GM18867 (cell line): ENCODE measurements at regions not wholly inside any gene's neighbourhood (a gene's known extent, or its start where the extent isn't known, plus 50 kb on each side); places are given as distances from the start of the nearest gene placed in this dataset.
"Not testable (repeated sequence)": the region's sequence is repeated elsewhere in the genome, so short reads cannot be mapped to it uniquely, and the experiment has no call there.

ENCODE experiments used
- ATAC-seq: cut with Tn5 transposase; IDR thresholded peaks from one replicate; pipeline ENCODE4 v1.9.1; 2021; ENCODE audit warnings: mild to moderate bottlenecking, moderate library complexity; ENCODE audit not compliant: unreplicated experiment

GRCh38 chr3:103297502-103297901 is 862.7 kb downstream of the ZPLD1 start:
- not testable (repeated sequence) for ATAC-seq

DNA sequence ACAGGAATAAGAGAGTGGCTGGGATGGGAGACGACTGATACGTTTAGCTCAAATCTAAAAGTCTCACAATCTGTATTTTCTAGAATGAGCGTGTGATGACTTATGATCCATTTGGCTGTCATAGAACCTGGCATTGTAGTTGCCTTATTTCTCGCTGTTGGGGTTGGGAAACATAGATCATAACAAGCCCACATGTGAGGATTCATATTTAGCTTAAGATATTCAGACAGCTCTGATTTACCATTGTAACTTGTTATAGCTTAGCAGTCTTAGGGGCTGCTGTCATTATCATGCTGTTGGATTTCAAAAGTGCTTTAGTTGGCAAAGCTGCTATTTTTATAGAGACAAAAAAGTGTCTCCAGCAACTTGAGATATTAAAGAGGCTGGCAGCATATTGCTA is 871.3 kb downstream of the ZPLD1 start:
- no peak for ATAC-seq

- no peak for ATAC-seq
Observed at GRCh38 chr3:103308921-103309320, 874.1 kb downstream of the ZPLD1 start.

- ATAC-seq, result no peak
Observed at GRCh38 chr3:103319912-103320311, 885.1 kb downstream of the ZPLD1 start.

- no peak for ATAC-seq
Observed at GRCh38 chr3:103337179-103337845, 902.5 kb downstream of the ZPLD1 start.

DNA sequence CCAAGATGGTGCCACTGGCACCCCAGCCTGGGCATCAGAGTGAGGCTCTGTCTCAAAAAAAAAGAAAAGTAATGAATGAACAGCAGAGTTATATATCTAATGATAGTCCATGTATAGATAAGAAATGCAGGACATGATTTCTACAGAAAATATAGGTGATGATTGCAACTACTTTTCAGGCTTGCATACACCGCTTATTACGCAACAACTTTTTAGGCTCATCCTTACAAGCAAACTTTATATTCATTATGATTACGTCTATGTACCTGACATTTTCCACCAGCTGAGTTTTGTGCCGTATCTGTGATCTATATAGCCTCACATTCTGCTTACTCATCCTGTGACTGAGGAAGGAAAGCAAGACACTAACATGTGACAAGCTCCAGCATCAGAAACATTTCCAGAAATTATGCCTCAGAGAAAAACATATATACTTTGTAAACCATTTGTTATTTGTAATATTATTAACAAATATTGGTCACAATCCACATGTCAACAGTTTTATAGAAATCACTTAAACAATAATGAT is 906.3 kb downstream of the ZPLD1 start:
- no peak for ATAC-seq

DNA sequence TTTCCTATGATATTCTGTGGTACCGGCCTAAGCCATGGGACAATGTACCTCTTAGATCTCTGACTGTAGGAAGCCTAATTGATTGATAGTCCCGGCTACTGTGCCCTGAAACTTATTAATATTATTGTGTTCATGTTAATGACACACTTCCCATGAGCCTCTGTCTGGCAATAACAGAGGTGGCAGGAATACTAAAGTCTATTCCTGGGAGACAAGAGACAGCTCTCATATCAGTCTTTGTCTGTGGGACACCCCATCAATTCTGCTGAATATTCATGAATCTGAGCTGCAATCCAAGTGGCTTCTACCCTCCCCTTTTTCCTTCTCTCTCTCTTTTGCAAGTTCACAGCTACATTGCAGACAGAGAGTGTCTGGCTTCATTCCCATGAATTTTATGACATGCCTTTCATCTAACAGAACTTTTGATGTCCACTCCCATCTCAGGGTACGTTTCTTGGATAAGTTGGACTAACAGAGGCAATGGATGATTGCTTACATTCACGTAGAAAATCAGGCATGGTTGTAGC is 907.5 kb downstream of the ZPLD1 start:
- ATAC-seq, result no peak

DNA sequence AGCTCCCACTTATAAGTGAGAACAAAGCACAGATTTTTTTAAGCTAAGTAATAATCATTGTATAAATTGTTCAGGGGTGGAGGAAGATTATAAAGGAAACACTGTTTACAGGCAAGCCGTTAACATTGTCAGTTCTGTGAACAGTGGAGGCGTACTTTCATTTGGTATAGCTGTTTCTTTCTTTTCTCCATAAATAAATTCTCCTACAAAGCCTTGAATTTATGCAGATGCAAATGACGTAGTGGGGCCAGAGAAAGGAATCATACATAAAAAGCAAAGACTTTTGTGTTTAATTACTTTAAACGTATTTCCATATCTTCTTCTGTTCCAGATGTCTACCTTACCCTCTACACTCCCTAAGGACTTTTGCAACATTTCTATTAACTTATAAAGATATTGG is 914.9 kb downstream of the ZPLD1 start:
- no peak for ATAC-seq

GRCh38 chr3:103365467-103365866 is 930.7 kb downstream of the ZPLD1 start:
- ATAC-seq, result no peak

GRCh38 chr3:103367481-103367880 is 932.7 kb downstream of the ZPLD1 start:
- ATAC-seq, result no peak

DNA sequence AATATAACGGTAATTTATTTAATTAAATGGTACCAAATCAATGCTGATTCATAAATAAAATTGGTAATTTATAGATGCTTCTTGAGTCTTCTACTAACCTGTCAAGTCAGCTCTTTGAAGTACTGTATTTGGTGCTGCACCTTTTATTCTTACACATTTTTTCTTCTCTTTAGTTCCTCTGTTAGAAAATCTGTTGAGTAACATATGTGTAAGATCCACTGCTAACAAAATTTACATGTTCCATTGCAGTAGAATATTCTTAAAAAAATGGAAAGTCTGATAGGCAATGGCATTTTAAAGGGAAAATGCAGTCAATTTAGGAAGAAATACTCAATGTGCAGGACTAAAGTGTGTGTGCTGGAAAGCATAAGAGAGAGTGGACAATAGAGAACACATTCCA is 936.6 kb downstream of the ZPLD1 start:
- ATAC-seq, result no peak

GRCh38 chr3:103372031-103372430 is 937.2 kb downstream of the ZPLD1 start:
- no peak for ATAC-seq

DNA sequence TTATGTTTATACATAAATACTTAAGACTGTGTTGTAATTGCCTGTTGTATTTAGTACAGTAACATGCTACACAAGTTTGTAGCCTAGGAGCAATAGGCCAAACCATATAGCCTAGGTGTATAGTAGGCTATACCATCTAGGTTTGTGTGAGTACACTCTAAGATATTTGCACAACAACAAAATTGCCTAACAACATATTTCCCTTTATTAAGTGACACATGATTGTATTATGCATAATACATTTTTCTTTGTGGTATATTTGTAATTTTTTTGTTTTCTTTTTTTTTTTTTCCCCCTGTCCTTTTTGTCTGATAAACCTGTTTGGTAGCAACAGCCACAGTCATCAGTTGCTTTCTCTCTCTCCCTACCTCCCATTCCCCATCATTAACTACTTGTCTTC is 945.6 kb downstream of the ZPLD1 start:
- ATAC-seq, result no peak

GRCh38 chr3:103381296-103382079 is 946.7 kb downstream of the ZPLD1 start:
- ATAC-seq, result no peak

GRCh38 chr3:103385961-103386656 is 951.3 kb downstream of the ZPLD1 start:
- no peak for ATAC-seq

GRCh38 chr3:103388214-103388613 is 953.4 kb downstream of the ZPLD1 start:
- no peak for ATAC-seq

DNA sequence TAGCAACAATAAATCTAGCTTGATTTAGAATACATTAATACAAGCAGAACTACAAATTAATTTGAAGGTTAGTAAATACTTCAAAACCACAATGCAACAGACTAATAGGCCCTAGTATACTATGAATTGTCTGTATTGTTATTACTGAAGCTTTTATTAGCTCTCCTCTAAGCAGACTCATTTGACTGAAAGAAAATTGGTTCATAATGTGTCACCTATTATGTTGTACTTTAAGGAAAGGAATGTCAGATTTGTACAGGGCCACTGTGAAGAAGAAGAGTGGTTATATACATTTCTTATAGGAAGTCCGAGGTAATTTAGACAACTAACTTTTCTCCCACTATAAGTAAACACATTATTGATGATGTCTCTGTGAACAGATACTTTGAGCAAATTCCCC is 954.5 kb downstream of the ZPLD1 start:
- ATAC-seq, result no peak

DNA sequence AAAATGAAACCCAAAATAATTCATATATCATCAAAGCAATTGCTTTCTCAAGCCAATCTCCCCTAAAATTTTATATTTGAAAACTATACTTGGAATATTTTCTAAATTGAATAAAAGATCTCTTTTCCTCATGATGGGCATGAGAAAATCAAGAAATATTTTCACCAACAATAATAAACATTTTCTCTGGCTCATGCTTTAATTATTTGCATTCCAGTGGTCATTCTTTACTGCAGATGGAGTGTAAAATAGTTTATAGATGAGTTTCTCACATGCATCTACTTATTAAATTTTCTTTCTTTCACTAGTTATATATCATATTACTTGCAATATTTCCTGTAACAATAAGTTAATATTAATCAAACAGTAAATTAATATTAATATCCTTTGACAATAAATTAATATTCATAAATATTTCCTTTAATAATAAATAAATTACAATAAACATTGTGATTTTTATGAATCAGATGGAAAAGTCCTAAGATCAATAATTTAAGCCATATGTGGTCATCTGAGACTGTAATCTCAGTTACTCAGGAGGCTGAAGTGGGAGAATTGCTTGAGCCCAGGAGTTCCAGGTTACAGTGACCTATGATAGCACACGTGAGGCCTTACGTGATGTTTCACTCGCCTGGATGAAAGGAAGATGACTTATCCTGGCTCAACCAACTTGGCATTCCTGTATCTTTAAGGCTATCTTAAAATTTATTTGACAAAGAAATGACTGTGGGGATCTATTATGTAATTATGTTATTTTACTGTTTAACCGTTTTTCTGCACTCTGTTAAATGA is 958.8 kb downstream of the ZPLD1 start:
- ATAC-seq, result no peak

DNA sequence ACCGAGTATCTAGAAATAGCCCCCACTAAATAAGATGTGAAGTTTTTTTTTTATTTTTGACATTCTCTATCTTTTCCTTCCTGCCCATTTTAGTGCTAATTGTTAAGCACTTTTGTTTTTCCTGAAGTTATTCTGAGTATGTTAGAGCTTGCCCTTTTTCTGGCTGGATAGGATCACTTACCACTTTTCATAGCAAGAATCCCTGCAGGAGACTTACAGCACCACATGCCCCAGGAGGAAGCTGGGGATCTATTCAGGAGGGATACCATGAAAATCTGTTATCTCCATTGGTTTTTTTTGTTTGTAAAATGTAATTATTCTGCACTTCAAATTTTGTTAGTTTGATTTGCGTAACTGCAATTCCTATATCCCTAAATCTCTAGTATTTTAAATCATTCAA is 968.4 kb downstream of the ZPLD1 start:
- no peak for ATAC-seq

DNA sequence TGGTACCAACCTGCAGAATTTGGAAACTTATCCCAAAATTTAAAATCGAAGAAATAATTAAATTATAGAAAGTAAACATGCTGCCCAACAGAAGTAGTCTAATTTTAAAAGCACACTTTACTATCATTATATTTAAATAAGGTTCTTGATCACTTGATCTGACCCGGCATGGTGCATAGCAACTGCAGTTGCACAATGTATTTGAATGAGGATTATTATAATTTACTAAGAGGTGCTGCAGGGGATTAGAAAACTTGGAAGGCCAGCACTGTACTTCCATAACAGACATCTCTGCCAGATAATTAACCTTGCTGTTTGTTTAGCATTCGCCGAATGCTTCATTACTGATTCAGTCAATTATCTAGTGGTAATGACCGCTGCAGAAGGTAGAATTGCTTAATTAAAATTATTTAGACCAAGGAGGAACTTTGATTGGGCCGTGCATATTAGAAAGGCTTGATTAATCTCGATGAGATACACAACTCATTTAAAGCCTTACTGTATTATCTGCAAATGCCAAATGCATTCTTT is 971.6 kb downstream of the ZPLD1 start:
- no peak for ATAC-seq
